ENCODE measurements at regions not wholly inside any gene's neighbourhood (a gene's known extent, or its start where the extent isn't known, plus 50 kb on each side); places are given as distances from the start of the nearest gene placed in this dataset.

GRCh38 chr3:124108446-124108845, 116.5 kb upstream of the ROPN1 start:
- TF ChIP-seq, protein P1, sequence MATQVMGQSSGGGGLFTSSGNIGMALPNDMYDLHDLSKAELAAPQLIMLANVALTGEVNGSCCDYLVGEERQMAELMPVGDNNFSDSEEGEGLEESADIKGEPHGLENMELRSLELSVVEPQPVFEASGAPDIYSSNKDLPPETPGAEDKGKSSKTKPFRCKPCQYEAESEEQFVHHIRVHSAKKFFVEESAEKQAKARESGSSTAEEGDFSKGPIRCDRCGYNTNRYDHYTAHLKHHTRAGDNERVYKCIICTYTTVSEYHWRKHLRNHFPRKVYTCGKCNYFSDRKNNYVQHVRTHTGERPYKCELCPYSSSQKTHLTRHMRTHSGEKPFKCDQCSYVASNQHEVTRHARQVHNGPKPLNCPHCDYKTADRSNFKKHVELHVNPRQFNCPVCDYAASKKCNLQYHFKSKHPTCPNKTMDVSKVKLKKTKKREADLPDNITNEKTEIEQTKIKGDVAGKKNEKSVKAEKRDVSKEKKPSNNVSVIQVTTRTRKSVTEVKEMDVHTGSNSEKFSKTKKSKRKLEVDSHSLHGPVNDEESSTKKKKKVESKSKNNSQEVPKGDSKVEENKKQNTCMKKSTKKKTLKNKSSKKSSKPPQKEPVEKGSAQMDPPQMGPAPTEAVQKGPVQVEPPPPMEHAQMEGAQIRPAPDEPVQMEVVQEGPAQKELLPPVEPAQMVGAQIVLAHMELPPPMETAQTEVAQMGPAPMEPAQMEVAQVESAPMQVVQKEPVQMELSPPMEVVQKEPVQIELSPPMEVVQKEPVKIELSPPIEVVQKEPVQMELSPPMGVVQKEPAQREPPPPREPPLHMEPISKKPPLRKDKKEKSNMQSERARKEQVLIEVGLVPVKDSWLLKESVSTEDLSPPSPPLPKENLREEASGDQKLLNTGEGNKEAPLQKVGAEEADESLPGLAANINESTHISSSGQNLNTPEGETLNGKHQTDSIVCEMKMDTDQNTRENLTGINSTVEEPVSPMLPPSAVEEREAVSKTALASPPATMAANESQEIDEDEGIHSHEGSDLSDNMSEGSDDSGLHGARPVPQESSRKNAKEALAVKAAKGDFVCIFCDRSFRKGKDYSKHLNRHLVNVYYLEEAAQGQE (IDR thresholded peaks at IDR 0.05; ENCODE audit: insufficient read depth in 1 of 2, low read depth in 2 of 2, low read length in 1 of 2), result no peak
- TF ChIP-seq, protein P2, sequence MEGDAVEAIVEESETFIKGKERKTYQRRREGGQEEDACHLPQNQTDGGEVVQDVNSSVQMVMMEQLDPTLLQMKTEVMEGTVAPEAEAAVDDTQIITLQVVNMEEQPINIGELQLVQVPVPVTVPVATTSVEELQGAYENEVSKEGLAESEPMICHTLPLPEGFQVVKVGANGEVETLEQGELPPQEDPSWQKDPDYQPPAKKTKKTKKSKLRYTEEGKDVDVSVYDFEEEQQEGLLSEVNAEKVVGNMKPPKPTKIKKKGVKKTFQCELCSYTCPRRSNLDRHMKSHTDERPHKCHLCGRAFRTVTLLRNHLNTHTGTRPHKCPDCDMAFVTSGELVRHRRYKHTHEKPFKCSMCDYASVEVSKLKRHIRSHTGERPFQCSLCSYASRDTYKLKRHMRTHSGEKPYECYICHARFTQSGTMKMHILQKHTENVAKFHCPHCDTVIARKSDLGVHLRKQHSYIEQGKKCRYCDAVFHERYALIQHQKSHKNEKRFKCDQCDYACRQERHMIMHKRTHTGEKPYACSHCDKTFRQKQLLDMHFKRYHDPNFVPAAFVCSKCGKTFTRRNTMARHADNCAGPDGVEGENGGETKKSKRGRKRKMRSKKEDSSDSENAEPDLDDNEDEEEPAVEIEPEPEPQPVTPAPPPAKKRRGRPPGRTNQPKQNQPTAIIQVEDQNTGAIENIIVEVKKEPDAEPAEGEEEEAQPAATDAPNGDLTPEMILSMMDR (IDR thresholded peaks at IDR 0.05), result no peak
- TF ChIP-seq TCF7L2 (IDR thresholded peaks at IDR 0.05; ENCODE audit: low read depth, low read length), result no peak
- no peak for TF ChIP-seq POLR2AphosphoS5 (IDR thresholded peaks at IDR 0.05; ENCODE audit: low read depth, low read length)
